Endothelial cell of umbilical vein (primary cell): ENCODE measurements at regions not wholly inside any gene's neighbourhood (a gene's known extent, or its start where the extent isn't known, plus 50 kb on each side); places are given as distances from the start of the nearest gene placed in this dataset.

ENCODE experiments used
- BruUV-seq: library from RNA; stranded (reverse); fragments of 400-500 nt; replicated peaks from 2 replicates; lab custom pipeline; 2021; lab: Mats Ljungman, UMichigan
- CTCF ChIA-PET: fragments of 300-600, 350-600 bp; sonication (Branson Sonifier 250); formaldehyde crosslinking; loops from one replicate; lab custom pipeline; 2021; ENCODE audit warnings: antibody characterized with exemption, inconsistent platforms; lab: Charles Lee
- POLR2A ChIA-PET: fragments of 300-600, 350-600 bp; sonication (Branson Sonifier 250); formaldehyde crosslinking; loops from one replicate; lab custom pipeline; 2021; ENCODE audit warnings: antibody characterized with exemption, inconsistent platforms; lab: Charles Lee
- DNase-seq: peaks from one replicate; pipeline ENCODE4 v3.0.0-alpha.2; 2011; ENCODE audit warnings: low read depth, low spot score
- FAIRE-seq: peaks from 2 replicates; lab custom pipeline; 2011; peaks lifted over from hg19 to GRCh38; lab: Jason Lieb, UNC
- H2AFZ ChIP-seq: 2 replicates; pipeline ENCODE4 v1.6.0; 2012; ENCODE audit warnings: low read depth, low read length, control low read depth, inconsistent platforms
- H3K27ac ChIP-seq: 2 replicates; pipeline ENCODE4 v1.5.1; 2011; ENCODE audit warnings: low read depth, mild to moderate bottlenecking, control low read depth, low read length, moderate library complexity; ENCODE audit not compliant: insufficient read depth
- H3K27me3 ChIP-seq, 2 experiments: 2 replicates each; pipeline versions ENCODE4 v1.6.0 to v1.6.1; 2011; ENCODE audit warnings: low read length in 2 of 2, mixed read lengths in 1 of 2; ENCODE audit not compliant: control insufficient read depth in 2 of 2, insufficient read depth in 2 of 2
- H3K36me3 ChIP-seq, 2 experiments: 2 replicates in 1 of 2; 3 replicates in 1 of 2; pipeline ENCODE4 v1.5.1; 2011; ENCODE audit warnings: low read length in 2 of 2, mild to moderate bottlenecking in 1 of 2, moderate library complexity in 1 of 2; ENCODE audit not compliant: control insufficient read depth in 2 of 2, insufficient read depth in 2 of 2; ENCODE audit errors: extremely low read depth in 1 of 2
- H3K4me1 ChIP-seq: 3 replicates; pipeline ENCODE4 v1.5.1; 2011; ENCODE audit warnings: mild to moderate bottlenecking, low read length; ENCODE audit not compliant: control insufficient read depth, insufficient read depth; ENCODE audit errors: extremely low read depth
- H3K4me2 ChIP-seq: 2 replicates; pipeline ENCODE4 v1.6.1; 2011; ENCODE audit warnings: low read length, control low read depth, mixed read lengths; ENCODE audit not compliant: insufficient read depth
- H3K4me3 ChIP-seq, 3 experiments: fragments of 200-600 bp in 1 of 3; sonication (generic), shearing (Covaris generic) in 1 of 3; replicated peaks in 1 of 3; 2 replicates each; pipeline ENCODE4 v1.5.1; 2011 to 2016; ENCODE audit warnings: control low read depth in 3 of 3, low read length in 3 of 3, mild to moderate bottlenecking in 2 of 3, inconsistent platforms in 1 of 3, low read depth in 1 of 3, moderate library complexity in 1 of 3; ENCODE audit not compliant: insufficient read depth in 1 of 3
- H3K79me2 ChIP-seq: 2 replicates; pipeline ENCODE4 v1.6.0; 2012; ENCODE audit warnings: low read length, inconsistent platforms; ENCODE audit not compliant: control insufficient read depth, insufficient read depth
- H3K9ac ChIP-seq: replicated peaks from 2 replicates; pipeline ENCODE3; 2011; ENCODE audit warnings: low read length, control low read depth; ENCODE audit not compliant: insufficient read depth; ENCODE audit errors: extremely low read depth
- H3K9me1 ChIP-seq: replicated peaks from 3 replicates; pipeline ENCODE4 v1.6.0; 2011; ENCODE audit warnings: mild to moderate bottlenecking, low read length; ENCODE audit not compliant: control insufficient read depth, insufficient read depth; ENCODE audit errors: extremely low read depth
- H3K9me3 ChIP-seq: replicated peaks from 2 replicates; pipeline ENCODE4 v1.5.1; 2012; ENCODE audit warnings: low read length, inconsistent platforms; ENCODE audit not compliant: control insufficient read depth, insufficient read depth
- H4K20me1 ChIP-seq: replicated peaks from 2 replicates; pipeline ENCODE3; 2011; ENCODE audit warnings: mild to moderate bottlenecking, low read length; ENCODE audit not compliant: control insufficient read depth, insufficient read depth; ENCODE audit errors: extremely low read depth
- EZH2 ChIP-seq: IDR thresholded peaks from 2 replicates; pipeline ENCODE4 v1.6.1; 2012; ENCODE audit warnings: borderline replicate concordance, low read depth, mild to moderate bottlenecking, moderate library complexity, low read length, inconsistent platforms; ENCODE audit not compliant: severe bottlenecking
- FOS ChIP-seq: IDR thresholded peaks from 2 replicates; pipeline ENCODE4 v1.6.1; 2011; ENCODE audit warnings: mild to moderate bottlenecking, low read length, moderate library complexity, borderline replicate concordance; ENCODE audit not compliant: insufficient read depth
- GATA2 ChIP-seq: IDR thresholded peaks from 2 replicates; pipeline ENCODE4 v1.7.0; 2011; ENCODE audit warnings: low read depth, mild to moderate bottlenecking, moderate library complexity, mixed read lengths, low read length; ENCODE audit not compliant: insufficient read length, insufficient read depth
- POLR2A ChIP-seq: IDR thresholded peaks from 2 replicates; pipeline ENCODE4 v1.6.1; 2012; ENCODE audit warnings: low read depth, mild to moderate bottlenecking, control low read depth, low read length
- dilution Hi-C: fragments of 300-500 bp; cut with MboI; formaldehyde crosslinking; loops from one replicate; pipeline ENCODE4 v1.15.0; 2019; ENCODE audit warnings: low sequenced_read_pairs; ENCODE audit not compliant: extremely low pct_ligation_motif_present
- intact Hi-C: fragments of 100-400 bp; cut with micrococcal nuclease; formaldehyde crosslinking; loops from one replicate; pipeline ENCODE4 v1.10.0; 2022

DNA sequence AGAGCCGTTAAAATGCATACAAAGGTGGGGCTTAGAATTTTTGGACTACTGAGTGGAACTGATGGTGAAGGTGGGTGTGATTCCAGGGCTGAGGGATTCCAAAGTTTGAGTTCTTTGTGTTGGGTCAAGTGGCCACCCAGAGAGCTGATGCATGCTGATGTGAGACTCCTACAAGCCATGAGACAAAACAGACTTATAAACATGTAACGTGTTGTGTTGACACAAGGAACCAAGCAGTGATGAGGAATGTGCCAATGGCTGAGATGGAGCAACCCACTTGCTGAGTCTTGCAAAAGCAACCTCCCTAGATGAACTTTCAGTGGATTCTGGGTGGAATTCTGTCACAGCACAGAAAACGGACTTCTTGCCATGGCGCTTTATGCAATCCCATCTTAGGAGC lies 289.0 kb downstream of the TLE3 start:
- H3K9me1 ChIP-seq, result no peaks in the 10 kb centered on the region
- dilution Hi-C loops (no loop called here), intact Hi-C loops (no loop called here)
- H3K4me2 ChIP-seq, result no peak overlapping the region
- POLR2A ChIA-PET, result no interaction called here
- no peaks in the 10 kb centered on the region for H3K79me2 ChIP-seq
- peaks cover 5 to 6% of the 10 kb centered on the region in 2 experiments for H3K27me3 ChIP-seq
- H3K27ac ChIP-seq, result no peak overlapping the region
- H2AFZ ChIP-seq, result no peak overlapping the region
- CTCF ChIA-PET, result no interaction called here
- H4K20me1 ChIP-seq, result no peaks in the 10 kb centered on the region
- TF ChIP-seq GATA2 (no peak), POLR2A (no peak), FOS (no peak)
- H3K9me3 ChIP-seq, result no peaks in the 10 kb centered on the region
- no peaks in the 10 kb centered on the region for H3K4me1 ChIP-seq
- no peaks in the 10 kb centered on the region for H3K36me3 ChIP-seq
- H3K9ac ChIP-seq, result no peak overlapping the region
- no TSS peak for BruUV-seq
- no peak overlapping the region for H3K4me3 ChIP-seq
- DNase-seq (no peak), FAIRE-seq (no peak)

DNA sequence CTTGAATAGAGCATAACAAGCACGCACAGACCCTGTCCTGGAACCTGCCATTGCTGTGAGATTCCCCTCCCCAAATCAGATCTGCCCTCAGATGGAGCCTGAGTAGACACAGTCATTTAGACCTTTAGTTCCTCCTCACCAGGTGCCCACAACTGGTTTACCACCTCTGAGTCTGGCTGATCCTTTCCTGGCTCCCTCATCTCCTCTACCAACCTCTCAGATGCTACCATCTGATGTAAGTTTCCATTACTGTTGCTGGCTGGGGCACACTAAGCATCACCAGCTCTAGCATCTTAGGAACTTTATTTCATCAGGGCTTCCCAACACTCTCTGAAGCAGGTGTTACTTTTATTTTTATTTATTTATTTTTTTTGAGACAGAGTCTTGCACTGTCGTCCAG lies 288.3 kb downstream of the TLE3 start:
- dilution Hi-C loops (no loop called here), intact Hi-C loops (no loop called here)
- Histone ChIP-seq H3K9me3 (no peaks in the 10 kb centered on the region), H3K9ac (no peak overlapping the region), H3K27me3 (peaks cover 5 to 6% of the 10 kb centered on the region in 2 experiments), H3K27ac (no peak overlapping the region), H2AFZ (no peak overlapping the region), H3K4me2 (no peak overlapping the region), H3K4me1 (no peaks in the 10 kb centered on the region), H3K9me1 (no peaks in the 10 kb centered on the region), H4K20me1 (no peaks in the 10 kb centered on the region), H3K4me3 (no peak overlapping the region), H3K36me3 (no peaks in the 10 kb centered on the region), H3K79me2 (no peaks in the 10 kb centered on the region)
- no TSS peak for BruUV-seq
- DNase-seq, result no peak
- ChIA-PET POLR2A (no interaction called here), CTCF (no interaction called here)
- FAIRE-seq, result no peak
- no peak for TF ChIP-seq EZH2
- no peak for TF ChIP-seq FOS
